ENCODE measurements at regions not wholly inside any gene's neighbourhood (a gene's known extent, or its start where the extent isn't known, plus 50 kb on each side); places are given as distances from the start of the nearest gene placed in this dataset.

DNA sequence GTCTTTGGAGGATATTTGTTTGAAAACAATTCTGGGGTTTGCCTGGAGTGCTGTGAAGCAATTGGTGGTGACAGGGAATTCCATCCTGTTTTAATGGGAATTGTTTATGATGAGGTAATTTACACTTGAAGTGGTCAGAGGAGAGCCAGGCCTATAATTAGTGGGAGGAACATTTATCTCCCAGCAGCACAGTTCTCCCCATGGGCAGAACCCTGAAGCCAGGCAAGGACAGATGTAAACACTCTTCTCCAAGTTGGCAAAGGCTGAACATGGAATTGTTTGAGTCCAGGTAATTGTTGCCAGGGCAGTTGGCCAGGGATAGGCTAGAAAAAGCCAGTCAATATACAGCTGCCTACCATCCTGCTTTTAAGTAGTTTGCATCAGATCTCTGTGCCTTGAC, 789.7 kb downstream of the FRK start:
- TF ChIP-seq, protein P1, sequence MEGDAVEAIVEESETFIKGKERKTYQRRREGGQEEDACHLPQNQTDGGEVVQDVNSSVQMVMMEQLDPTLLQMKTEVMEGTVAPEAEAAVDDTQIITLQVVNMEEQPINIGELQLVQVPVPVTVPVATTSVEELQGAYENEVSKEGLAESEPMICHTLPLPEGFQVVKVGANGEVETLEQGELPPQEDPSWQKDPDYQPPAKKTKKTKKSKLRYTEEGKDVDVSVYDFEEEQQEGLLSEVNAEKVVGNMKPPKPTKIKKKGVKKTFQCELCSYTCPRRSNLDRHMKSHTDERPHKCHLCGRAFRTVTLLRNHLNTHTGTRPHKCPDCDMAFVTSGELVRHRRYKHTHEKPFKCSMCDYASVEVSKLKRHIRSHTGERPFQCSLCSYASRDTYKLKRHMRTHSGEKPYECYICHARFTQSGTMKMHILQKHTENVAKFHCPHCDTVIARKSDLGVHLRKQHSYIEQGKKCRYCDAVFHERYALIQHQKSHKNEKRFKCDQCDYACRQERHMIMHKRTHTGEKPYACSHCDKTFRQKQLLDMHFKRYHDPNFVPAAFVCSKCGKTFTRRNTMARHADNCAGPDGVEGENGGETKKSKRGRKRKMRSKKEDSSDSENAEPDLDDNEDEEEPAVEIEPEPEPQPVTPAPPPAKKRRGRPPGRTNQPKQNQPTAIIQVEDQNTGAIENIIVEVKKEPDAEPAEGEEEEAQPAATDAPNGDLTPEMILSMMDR (IDR thresholded peaks at IDR 0.05 in 8 of 11, conservative IDR thresholded peaks at IDR 0.05 in 3 of 11), result no peak
- TF ChIP-seq POLR2A (IDR thresholded peaks at IDR 0.05), result no peak
